Spleen (tissue), 7 donors: ENCODE measurements at regions not wholly inside any gene's neighbourhood (a gene's known extent, or its start where the extent isn't known, plus 50 kb on each side); places are given as distances from the start of the nearest gene placed in this dataset.
A peak's percentile ranks its signal among the peaks of the same experiment; 100 is the strongest.

ENCODE experiments used
- CTCF ChIP-seq, 11 experiments: fragments of 200-600 bp in 7 of 11; fragments of 450-650 bp in 4 of 11; sonication (generic) in 4 of 11; IDR thresholded peaks in 8 of 11; conservative IDR thresholded peaks in 3 of 11; 1 replicate in 7 of 11; 2 replicates in 4 of 11; pipeline versions ENCODE4 v1.4.0 to v1.8.0; 2016 to 2021; ENCODE audit warnings: antibody characterized with exemption in 11 of 11, inconsistent platforms in 4 of 11, mild to moderate bottlenecking in 1 of 11
- POLR2A ChIP-seq, 3 donors: fragments of 450-650 bp; IDR thresholded peaks; one replicate each; pipeline ENCODE4 v1.5.1; 2017; ENCODE audit warnings: antibody characterized with exemption in 3 of 3, mild to moderate bottlenecking in 1 of 3
- POLR2AphosphoS5 ChIP-seq, 3 donors: sonication (generic); formaldehyde crosslinking; IDR thresholded peaks; one replicate each; pipeline ENCODE4 v1.5.1; 2017; ENCODE audit warnings: antibody characterized with exemption in 3 of 3
- donor health status: DM: no; HTN: no; CAD: no; lungs with moderate emphysema.
- donor health status: DM: no; HTN: no; CAD: no.
- donor health status: DM: no; HTN: no; CAD: no.

GRCh38 chr15:91706322-91707032, 147.0 kb upstream of the SLCO3A1 start:
- TF ChIP-seq CTCF (IDR thresholded peaks at IDR 0.05 in 8 of 11, conservative IDR thresholded peaks at IDR 0.05 in 3 of 11), result peak; percentile 30 to 85 (median 69)
- TF ChIP-seq POLR2AphosphoS5 (IDR thresholded peaks at IDR 0.05), result peak in 1 of 3 donors; percentile 29
- no peak for TF ChIP-seq POLR2A (IDR thresholded peaks at IDR 0.05)
